Peyer's patch (tissue), 4 donors: ENCODE measurements at regions not wholly inside any gene's neighbourhood (a gene's known extent, or its start where the extent isn't known, plus 50 kb on each side); places are given as distances from the start of the nearest gene placed in this dataset.

ENCODE experiments used
- DNase-seq, 3 donors: peaks; one replicate each; pipeline ENCODE4 v3.0.0-alpha.2; 2017 to 2019
- H3K27ac ChIP-seq, 4 donors: fragments of 200-600 bp; sonication (generic); one replicate each; pipeline ENCODE4 v1.5.1; 2016 to 2019
- H3K27me3 ChIP-seq, 2 donors: fragments of 200-600 bp; sonication (generic); one replicate each; pipeline ENCODE4 v1.5.1; 2019
- H3K36me3 ChIP-seq, 3 donors: fragments of 200-600 bp; sonication (generic); one replicate each; pipeline ENCODE4 v1.5.1; 2016 to 2019
- H3K4me1 ChIP-seq, 4 donors: fragments of 200-600 bp; sonication (generic); one replicate each; pipeline ENCODE4 v1.5.1; 2016 to 2019
- H3K4me3 ChIP-seq, 4 donors: fragments of 200-600 bp; sonication (generic); 1 replicate in 3 of 4; 2 replicates in 1 of 4; pipeline ENCODE4 v1.5.1; 2016 to 2019; ENCODE audit warnings: mild to moderate bottlenecking in 1 of 4
- H3K9me3 ChIP-seq, 4 donors: fragments of 200-600 bp; sonication (generic); one replicate each; pipeline ENCODE4 v1.5.1; 2016 to 2019; ENCODE audit warnings: mild to moderate bottlenecking in 1 of 4
- CTCF ChIP-seq, 6 experiments: fragments of 450-650 bp in 4 of 6; fragments of 200-600 bp in 2 of 6; sonication (generic) in 1 of 6; IDR thresholded peaks; one replicate each; pipeline ENCODE4 v1.5.1; 2017 to 2019; ENCODE audit warnings: antibody characterized with exemption in 6 of 6, mild to moderate bottlenecking in 3 of 6, moderate library complexity in 1 of 6
- POLR2A ChIP-seq, 2 donors: fragments of 450-650 bp; IDR thresholded peaks; one replicate each; pipeline ENCODE4 v1.5.1; 2017; ENCODE audit warnings: antibody characterized with exemption in 2 of 2, mild to moderate bottlenecking in 2 of 2, moderate library complexity in 2 of 2

- no peak for DNase-seq
- Histone ChIP-seq H3K27me3 (no peaks in the 10 kb centered on the region), H3K9me3 (no peaks in the 10 kb centered on the region), H3K4me3 (no peak overlapping the region), H3K4me1 (no peaks in the 10 kb centered on the region), H3K36me3 (no peaks in the 10 kb centered on the region), H3K27ac (no peak overlapping the region)
- TF ChIP-seq CTCF (IDR thresholded peaks at IDR 0.05) (no peak), POLR2A (IDR thresholded peaks at IDR 0.05) (no peak)
Measured at GRCh38 chr14:97264516-97265230, 467.5 kb downstream of the VRK1 start.

- DNase-seq = no peak
- H3K4me1 ChIP-seq = no peaks in the 10 kb centered on the region
- H3K36me3 ChIP-seq = no peaks in the 10 kb centered on the region
- TF ChIP-seq POLR2A (IDR thresholded peaks at IDR 0.05) (no peak), CTCF (IDR thresholded peaks at IDR 0.05) (no peak)
- no peaks in the 10 kb centered on the region for H3K9me3 ChIP-seq
- no peak overlapping the region for H3K27ac ChIP-seq
- H3K4me3 ChIP-seq = no peak overlapping the region
- no peaks in the 10 kb centered on the region for H3K27me3 ChIP-seq
Measured at GRCh38 chr14:97266653-97267052, 469.5 kb downstream of the VRK1 start.

GRCh38 chr14:97267509-97267908 is 470.3 kb downstream of the VRK1 start:
- TF ChIP-seq POLR2A (IDR thresholded peaks at IDR 0.05) (no peak), CTCF (IDR thresholded peaks at IDR 0.05) (no peak)
- no peaks in the 10 kb centered on the region for H3K36me3 ChIP-seq
- H3K27me3 ChIP-seq = no peaks in the 10 kb centered on the region
- DNase-seq = no peak
- no peaks in the 10 kb centered on the region for H3K4me1 ChIP-seq
- H3K9me3 ChIP-seq = no peaks in the 10 kb centered on the region
- H3K27ac ChIP-seq = no peak overlapping the region
- no peak overlapping the region for H3K4me3 ChIP-seq

GRCh38 chr14:97268097-97268496 is 470.9 kb downstream of the VRK1 start:
- H3K27ac ChIP-seq = no peak overlapping the region
- H3K4me1 ChIP-seq = no peaks in the 10 kb centered on the region
- TF ChIP-seq POLR2A (IDR thresholded peaks at IDR 0.05) = no peak
- no peak for TF ChIP-seq CTCF (IDR thresholded peaks at IDR 0.05)
- H3K27me3 ChIP-seq = no peaks in the 10 kb centered on the region
- H3K4me3 ChIP-seq = no peak overlapping the region
- no peak for DNase-seq
- no peaks in the 10 kb centered on the region for H3K36me3 ChIP-seq
- H3K9me3 ChIP-seq = no peaks in the 10 kb centered on the region

GRCh38 chr14:97270308-97270707 is 473.1 kb downstream of the VRK1 start:
- DNase-seq = no peak
- TF ChIP-seq POLR2A (IDR thresholded peaks at IDR 0.05) (no peak), CTCF (IDR thresholded peaks at IDR 0.05) (no peak)

More at GRCh38 chr14:97270308-97270707, 473.1 kb downstream of the VRK1 start:
- Histone ChIP-seq H3K9me3 (no peaks in the 10 kb centered on the region), H3K27ac (no peak overlapping the region), H3K27me3 (no peaks in the 10 kb centered on the region), H3K4me3 (no peak overlapping the region), H3K36me3 (no peaks in the 10 kb centered on the region), H3K4me1 (no peaks in the 10 kb centered on the region)
